T-helper 17 cell (primary cell): ENCODE measurements at regions not wholly inside any gene's neighbourhood (a gene's known extent, or its start where the extent isn't known, plus 50 kb on each side); places are given as distances from the start of the nearest gene placed in this dataset.

Source experiments
- ATAC-seq: fragments of 150-1000 bp; cut with Tn5 transposase; 2 replicates; pipeline ENCODE4 v1.10.0; 2021; ENCODE audit warnings: mild to moderate bottlenecking, moderate library complexity
- DNase-seq, 3 donors: peaks; one replicate each; pipeline versions ENCODE4 v3.0.0 to v3.0.0-alpha.2; 2020 to 2021
- H3K9me3 ChIP-seq: one replicate; pipeline ENCODE4 v1.7.0; 2013; ENCODE audit warnings: low read length, mild to moderate bottlenecking; ENCODE audit not compliant: control insufficient read depth, poor library complexity, severe bottlenecking
- H3K27ac Mint-ChIP-seq: one replicate; pipeline ENCODE4 v1.8.0; 2022; ENCODE audit warnings: mild to moderate bottlenecking, moderate library complexity, mixed read lengths
- H3K27me3 Mint-ChIP-seq: one replicate; pipeline ENCODE4 v1.8.0; 2022; ENCODE audit warnings: mixed read lengths
- H3K36me3 Mint-ChIP-seq: one replicate; pipeline ENCODE4 v1.8.0; 2022; ENCODE audit warnings: low read depth, mixed read lengths
- H3K4me1 Mint-ChIP-seq: one replicate; pipeline ENCODE4 v1.8.0; 2022; ENCODE audit warnings: mild to moderate bottlenecking, mixed read lengths
- H3K4me3 Mint-ChIP-seq: one replicate; pipeline ENCODE4 v1.8.0; 2022; ENCODE audit warnings: mild to moderate bottlenecking, moderate library complexity, mixed read lengths

DNA sequence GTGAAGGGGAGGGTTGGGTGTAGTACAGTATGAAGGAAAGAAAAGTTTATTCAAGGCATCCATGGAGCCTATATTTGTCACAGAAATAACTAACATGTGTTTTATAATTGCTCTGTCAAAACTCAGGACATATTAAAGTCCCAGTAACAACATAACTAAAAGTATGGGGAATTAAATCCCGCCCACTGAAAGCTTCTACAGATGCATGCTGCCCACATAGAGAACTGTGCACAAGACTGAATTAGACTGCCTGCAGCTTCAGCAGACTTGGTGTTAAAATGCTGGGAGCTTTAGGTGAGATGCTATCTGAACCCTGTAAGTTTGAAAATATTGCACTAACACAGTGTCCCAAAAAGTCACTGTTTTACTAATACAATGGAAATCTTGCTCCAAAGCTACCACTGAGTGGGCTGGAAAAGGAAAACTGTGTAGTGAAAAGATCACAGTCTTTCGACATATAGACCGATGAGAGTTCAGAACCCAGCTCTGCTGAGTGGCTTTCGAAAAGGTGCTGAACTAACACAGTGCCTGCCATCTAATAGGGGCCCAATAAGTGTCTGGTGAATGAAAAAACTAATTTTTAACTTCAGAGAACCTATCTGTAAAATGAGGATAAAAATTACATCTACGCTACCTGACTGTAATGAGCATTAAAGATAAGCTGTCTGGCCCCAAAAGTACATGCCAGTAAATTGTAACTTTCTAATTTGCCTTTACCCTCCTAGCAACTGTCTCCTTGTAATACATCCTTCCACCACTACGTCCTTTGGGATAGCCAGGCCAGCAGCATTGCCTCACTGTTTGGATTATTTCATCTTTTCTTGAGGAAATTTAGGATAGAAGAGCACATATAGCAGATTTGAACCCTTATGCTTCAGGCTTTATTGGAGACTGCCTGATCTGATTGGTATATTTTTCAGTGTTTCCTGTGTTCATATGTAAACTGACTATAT is 237.6 kb downstream of the BCAT1 start:
- Mint-ChIP-seq H3K4me1 (no peaks in the 10 kb centered on the region), H3K27me3 (no peaks in the 10 kb centered on the region), H3K4me3 (no peak overlapping the region), H3K27ac (no peak overlapping the region), H3K36me3 (peaks cover 3% of the 10 kb centered on the region)
- no peak for DNase-seq
- no peak for ATAC-seq
- H3K9me3 ChIP-seq: no peaks in the 10 kb centered on the region

DNA sequence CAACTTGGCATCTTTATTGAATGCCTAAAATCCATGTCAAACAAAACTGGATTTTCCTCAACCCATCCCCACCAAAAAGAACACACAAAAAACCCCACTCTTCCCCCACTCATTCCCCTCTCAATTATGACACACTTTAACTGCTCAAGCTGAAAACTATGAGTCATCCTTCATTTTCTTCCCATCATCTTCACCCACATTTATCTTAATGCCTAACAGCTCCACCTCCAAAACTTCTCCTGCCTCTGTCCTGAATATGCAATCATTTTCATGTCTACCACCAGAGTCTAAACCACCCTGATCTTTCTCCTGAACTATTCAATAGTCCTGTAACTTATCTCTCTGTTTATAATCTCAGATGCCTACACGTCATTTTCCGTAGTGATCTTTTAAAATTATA is 239.7 kb downstream of the BCAT1 start:
- no peaks in the 10 kb centered on the region for H3K27me3 Mint-ChIP-seq
- no peaks in the 10 kb centered on the region for H3K9me3 ChIP-seq

DNA sequence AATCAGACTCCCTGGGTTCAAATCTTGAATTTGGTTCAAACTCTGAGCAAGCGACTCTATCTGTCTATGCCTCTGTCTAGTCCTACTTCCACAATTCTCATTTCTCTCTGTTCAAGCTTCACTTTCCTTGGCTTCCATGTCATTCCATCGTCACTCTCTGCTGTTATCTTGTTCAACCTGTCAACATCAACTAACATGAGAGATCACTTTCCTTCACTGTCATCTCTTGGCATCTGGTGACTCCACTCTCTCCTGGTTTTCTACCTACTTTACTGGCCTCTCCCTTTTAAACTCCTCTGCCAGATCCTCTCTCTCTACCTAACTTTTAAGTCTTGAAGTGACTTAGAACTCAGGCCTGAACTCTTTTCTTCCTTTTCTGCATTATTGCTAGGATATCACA is 240.2 kb downstream of the BCAT1 start:
- ATAC-seq (no peak), DNase-seq (no peak)
- Mint-ChIP-seq H3K27ac (no peak overlapping the region), H3K27me3 (no peaks in the 10 kb centered on the region), H3K4me3 (no peak overlapping the region), H3K4me1 (peaks cover 2% of the 10 kb centered on the region), H3K36me3 (peaks cover 2% of the 10 kb centered on the region)
- H3K9me3 ChIP-seq: no peaks in the 10 kb centered on the region

More for the DNA sequence above, 239.7 kb downstream of the BCAT1 start:
- ATAC-seq: no peak
- H3K4me1 Mint-ChIP-seq: peaks cover 2% of the 10 kb centered on the region
- H3K4me3 Mint-ChIP-seq: no peak overlapping the region
- peaks cover 2% of the 10 kb centered on the region for H3K36me3 Mint-ChIP-seq
- no peak overlapping the region for H3K27ac Mint-ChIP-seq
- no peak for DNase-seq

DNA sequence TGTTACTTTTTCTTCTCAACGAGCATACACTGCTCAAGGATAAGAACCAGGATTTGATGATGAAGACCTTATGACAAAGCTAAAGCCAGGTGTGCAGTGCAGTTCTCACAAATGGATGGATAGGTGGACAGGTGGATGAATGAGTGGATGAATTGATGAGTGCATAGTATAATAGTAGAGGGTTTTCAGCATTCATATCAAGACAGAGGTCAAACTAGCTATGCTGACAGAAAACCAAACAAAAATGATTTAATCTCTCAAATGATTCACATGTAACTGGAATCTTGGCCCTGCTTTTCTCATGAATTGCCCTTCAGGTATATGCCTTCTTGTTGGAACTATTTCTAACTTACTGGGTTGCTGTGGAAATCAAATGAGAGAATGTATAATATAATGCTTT is 240.9 kb downstream of the BCAT1 start:
- H3K4me3 Mint-ChIP-seq: no peak overlapping the region
- peaks cover 2% of the 10 kb centered on the region for H3K36me3 Mint-ChIP-seq
- no peaks in the 10 kb centered on the region for H3K27me3 Mint-ChIP-seq
- H3K9me3 ChIP-seq: no peaks in the 10 kb centered on the region
- peaks cover 2% of the 10 kb centered on the region for H3K4me1 Mint-ChIP-seq
- ATAC-seq (no peak), DNase-seq (no peak)
- H3K27ac Mint-ChIP-seq: no peak overlapping the region

DNA sequence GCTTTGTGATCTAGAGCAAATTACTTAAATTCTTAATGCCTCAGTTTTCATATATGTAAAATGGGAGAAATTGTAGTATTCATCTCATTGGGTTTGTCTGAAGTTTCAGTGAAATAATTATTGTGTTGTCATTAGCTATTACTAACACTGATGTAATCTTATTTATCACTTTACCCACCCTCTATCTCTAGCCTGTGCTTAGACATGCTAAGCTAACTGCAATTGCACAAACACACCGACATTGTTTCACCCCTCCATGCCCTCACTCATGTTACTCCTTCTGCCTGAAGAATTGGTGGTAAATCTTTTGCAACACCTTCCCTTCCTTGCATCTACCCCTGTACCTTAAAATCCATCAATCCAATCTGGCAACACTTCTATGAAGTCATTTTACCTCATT is 241.6 kb downstream of the BCAT1 start:
- H3K4me3 Mint-ChIP-seq: no peak overlapping the region
- DNase-seq (no peak), ATAC-seq (no peak)
- no peaks in the 10 kb centered on the region for H3K27me3 Mint-ChIP-seq
- H3K36me3 Mint-ChIP-seq: peaks cover 2% of the 10 kb centered on the region
- H3K4me1 Mint-ChIP-seq: peaks cover 2% of the 10 kb centered on the region
- no peak overlapping the region for H3K27ac Mint-ChIP-seq
- H3K9me3 ChIP-seq: no peaks in the 10 kb centered on the region

DNA sequence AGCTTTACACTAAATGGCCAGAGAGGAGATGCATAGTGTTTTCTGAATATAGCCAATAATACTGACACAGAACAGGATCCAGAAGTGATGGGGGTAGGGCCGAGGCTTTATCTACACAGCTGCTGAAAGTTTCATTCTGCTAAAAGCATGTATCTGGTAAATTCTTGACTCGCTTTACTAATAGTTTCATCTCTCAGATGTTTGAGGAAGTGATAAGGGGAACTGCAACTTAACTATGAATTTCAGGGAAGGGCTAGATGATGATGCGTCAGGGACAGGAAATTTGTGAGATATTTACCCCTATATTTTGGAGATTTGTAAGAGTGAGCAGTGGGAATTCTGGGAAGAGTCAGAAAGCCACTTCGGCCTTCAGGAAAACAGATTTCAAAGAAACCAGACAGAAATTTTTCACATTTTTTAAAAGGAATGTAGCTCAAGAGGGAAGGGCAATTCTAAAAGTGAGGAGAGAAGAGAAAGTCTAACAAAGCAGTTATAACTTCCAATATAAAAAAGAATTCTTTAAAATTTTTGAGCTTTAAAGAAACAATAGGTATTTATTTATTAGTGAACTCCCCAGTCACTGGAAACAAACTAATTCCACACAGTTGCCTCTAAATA is 243.1 kb downstream of the BCAT1 start:
- ATAC-seq (peak; percentile 27), DNase-seq (no peak)
- H3K27me3 Mint-ChIP-seq: no peaks in the 10 kb centered on the region
- peaks cover 2% of the 10 kb centered on the region for H3K4me1 Mint-ChIP-seq
- H3K4me3 Mint-ChIP-seq: no peak overlapping the region
- peaks cover 2% of the 10 kb centered on the region for H3K36me3 Mint-ChIP-seq
- H3K27ac Mint-ChIP-seq: no peak overlapping the region
- no peaks in the 10 kb centered on the region for H3K9me3 ChIP-seq

DNA sequence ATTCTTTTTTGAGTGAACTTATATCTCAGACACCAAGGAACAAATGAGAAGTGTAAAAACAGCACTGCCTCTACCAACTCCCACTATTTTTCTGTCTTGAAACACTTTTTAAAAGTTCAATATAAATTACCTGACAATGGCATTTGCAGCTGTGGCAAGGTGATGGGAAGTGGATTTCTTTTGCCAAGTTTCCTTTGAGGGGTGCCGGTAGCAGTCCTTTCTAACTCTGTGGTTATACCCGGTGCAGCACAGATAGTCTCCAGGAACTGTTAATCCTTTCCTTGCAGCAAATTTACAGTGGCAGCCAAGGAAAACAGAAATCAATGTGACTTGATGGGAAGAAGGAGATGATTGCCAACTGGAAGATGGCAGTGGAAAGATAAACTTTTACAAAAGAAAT is 243.7 kb downstream of the BCAT1 start:
- peaks cover 2% of the 10 kb centered on the region for H3K4me1 Mint-ChIP-seq
- no peaks in the 10 kb centered on the region for H3K27me3 Mint-ChIP-seq
- no peak overlapping the region for H3K27ac Mint-ChIP-seq
- H3K9me3 ChIP-seq: no peaks in the 10 kb centered on the region
- DNase-seq (no peak), ATAC-seq (no peak)
- peaks cover 2% of the 10 kb centered on the region for H3K36me3 Mint-ChIP-seq
- no peak overlapping the region for H3K4me3 Mint-ChIP-seq

DNA sequence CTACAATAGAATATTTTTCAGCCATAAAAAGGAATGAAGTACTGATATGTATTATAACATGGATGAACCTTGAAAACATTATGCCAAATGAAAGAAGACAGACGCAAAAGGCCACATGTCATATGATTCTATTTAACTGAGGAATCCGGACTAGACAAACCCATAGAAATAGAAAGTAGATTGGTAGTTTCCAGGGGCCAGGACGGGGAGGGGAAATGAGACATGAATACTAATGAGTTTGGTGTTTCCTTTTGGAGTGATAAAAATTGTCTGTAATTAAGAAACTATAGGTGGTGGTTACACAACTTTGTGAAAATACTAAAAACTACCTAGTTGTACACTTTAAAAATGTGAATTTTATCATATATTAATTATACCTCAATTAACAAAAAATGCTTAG is 247.6 kb downstream of the BCAT1 start:
- ATAC-seq (no peak), DNase-seq (no peak)
- Mint-ChIP-seq H3K27me3 (no peaks in the 10 kb centered on the region), H3K4me3 (no peak overlapping the region), H3K27ac (no peak overlapping the region), H3K36me3 (peaks cover 2% of the 10 kb centered on the region), H3K4me1 (peaks cover 2% of the 10 kb centered on the region)
- H3K9me3 ChIP-seq: no peaks in the 10 kb centered on the region

DNA sequence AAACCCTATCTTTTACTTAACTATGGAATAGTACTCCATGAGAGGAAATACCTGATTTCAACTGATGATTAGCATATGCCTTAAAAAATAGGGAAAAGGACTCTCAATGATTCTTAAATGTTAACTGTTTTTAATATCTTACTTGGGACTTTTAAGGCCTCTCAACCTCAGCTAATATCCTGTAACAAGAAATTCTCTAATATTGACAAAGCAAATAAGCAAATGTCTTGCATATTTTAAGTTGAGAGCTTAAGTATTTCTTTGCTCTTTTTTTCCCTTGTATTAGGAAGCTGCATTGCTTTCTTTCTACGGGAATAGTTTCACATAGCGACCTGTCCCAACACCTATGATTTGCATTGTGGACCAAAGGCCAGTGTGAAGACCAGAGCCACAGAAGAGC is 249.9 kb downstream of the BCAT1 start:
- no peaks in the 10 kb centered on the region for H3K9me3 ChIP-seq
- ATAC-seq (no peak), DNase-seq (no peak)
- Mint-ChIP-seq H3K4me1 (no peaks in the 10 kb centered on the region), H3K27me3 (no peaks in the 10 kb centered on the region), H3K36me3 (no peaks in the 10 kb centered on the region), H3K27ac (no peak overlapping the region), H3K4me3 (no peak overlapping the region)

DNA sequence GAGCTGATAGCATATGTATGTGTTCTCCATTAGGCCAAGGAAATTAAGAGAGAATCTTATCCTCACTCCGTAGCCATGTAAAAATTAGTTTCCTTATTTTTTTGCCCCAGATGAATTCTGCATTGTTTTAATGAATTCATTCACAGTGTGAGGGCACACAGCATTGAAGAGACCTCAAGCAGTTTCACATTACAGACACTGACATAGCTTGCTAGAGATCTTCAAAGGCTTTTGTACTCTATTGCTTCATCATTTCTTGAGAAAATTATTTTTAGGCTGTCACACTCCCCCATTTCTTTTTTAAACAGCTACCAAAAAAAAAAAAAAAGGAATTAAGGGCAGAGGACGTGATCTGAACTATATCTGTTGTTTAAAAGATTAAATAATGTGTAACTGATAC is 251.1 kb downstream of the BCAT1 start:
- peaks cover 2% of the 10 kb centered on the region for H3K27me3 Mint-ChIP-seq
- H3K4me3 Mint-ChIP-seq: no peak overlapping the region
- H3K36me3 Mint-ChIP-seq: no peaks in the 10 kb centered on the region
- DNase-seq (no peak), ATAC-seq (no peak)
- no peaks in the 10 kb centered on the region for H3K4me1 Mint-ChIP-seq
- no peaks in the 10 kb centered on the region for H3K9me3 ChIP-seq
- no peak overlapping the region for H3K27ac Mint-ChIP-seq

DNA sequence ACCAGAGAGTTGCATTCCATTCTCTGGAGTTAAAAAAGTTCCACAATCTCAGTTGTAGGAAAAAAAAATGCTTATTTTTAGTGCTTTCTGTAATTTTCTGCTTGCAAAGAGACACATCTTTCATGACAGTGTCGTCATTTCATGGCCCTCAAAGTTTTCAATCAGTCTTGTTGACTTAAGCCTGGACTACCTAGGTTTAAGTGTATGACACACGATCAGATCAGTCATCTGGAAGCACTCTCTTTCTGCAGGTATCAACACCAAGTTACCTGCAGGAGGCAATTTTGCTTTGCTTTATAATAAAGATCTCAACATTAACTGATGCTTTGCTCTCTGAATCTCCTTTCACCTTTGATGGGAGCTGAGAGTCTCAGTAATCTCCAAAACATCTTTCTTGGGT is 251.6 kb downstream of the BCAT1 start:
- ATAC-seq (no peak), DNase-seq (no peak)
- no peaks in the 10 kb centered on the region for H3K9me3 ChIP-seq
- no peak overlapping the region for H3K27ac Mint-ChIP-seq
- no peaks in the 10 kb centered on the region for H3K4me1 Mint-ChIP-seq
- peaks cover 6% of the 10 kb centered on the region for H3K27me3 Mint-ChIP-seq
- H3K36me3 Mint-ChIP-seq: no peaks in the 10 kb centered on the region
- H3K4me3 Mint-ChIP-seq: no peak overlapping the region

DNA sequence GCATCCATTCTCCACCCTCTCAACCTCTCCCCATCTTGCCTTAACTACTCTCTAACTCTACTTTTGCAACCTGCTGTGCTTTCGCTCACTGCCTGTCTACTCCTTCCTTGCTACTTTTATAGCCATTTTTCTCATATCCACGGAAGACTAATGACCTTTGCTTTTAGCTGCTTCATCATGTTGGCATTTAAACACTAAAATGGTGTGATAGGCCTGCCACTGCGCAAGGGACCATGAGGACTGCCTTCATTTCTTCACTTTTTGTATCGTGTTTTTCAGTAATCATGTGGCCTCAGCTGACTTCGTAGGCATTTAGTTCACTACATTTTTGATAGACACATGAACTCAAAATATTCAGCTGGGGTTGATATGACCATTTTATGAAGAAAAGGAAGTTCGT is 252.1 kb downstream of the BCAT1 start:
- Mint-ChIP-seq H3K4me1 (no peaks in the 10 kb centered on the region), H3K27ac (no peak overlapping the region), H3K4me3 (no peak overlapping the region), H3K27me3 (peaks cover 6% of the 10 kb centered on the region), H3K36me3 (no peaks in the 10 kb centered on the region)
- ATAC-seq (no peak), DNase-seq (no peak)
- H3K9me3 ChIP-seq: no peaks in the 10 kb centered on the region

DNA sequence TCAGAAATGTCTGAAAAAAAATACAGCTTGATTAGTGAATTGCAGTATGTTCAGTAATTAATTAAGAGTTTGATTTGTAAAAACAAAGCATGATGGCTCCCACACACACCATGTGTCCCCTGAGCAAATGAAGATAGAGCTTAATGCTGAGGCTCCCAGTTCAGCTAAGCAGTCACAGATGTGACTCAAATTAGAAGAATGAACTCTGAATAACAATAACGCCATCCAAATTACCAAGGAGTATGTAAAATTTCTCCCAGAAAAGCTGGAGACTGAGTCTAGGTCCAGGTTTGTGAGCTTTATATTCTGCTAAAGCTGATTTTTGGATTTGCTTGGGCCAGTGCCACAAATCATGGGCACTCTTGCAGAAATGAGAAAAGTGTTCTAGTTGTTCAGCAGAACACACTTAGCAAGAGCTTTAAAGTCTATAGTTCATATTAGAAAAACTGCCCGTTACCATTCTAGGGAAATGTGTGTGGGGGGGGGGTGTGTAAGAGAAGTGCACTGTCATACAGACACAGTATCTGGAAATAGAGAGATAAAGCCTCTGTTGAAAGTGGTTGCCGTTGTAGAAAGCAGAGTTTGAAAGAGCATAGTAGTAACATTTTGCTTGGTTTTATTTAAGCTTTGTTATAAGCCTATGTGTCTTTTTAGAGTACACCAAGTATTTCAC is 253.1 kb downstream of the BCAT1 start:
- no peak for ATAC-seq

More for the DNA sequence above, 253.1 kb downstream of the BCAT1 start:
- Mint-ChIP-seq H3K36me3 (no peaks in the 10 kb centered on the region), H3K4me1 (no peaks in the 10 kb centered on the region), H3K27ac (no peak overlapping the region), H3K4me3 (no peak overlapping the region), H3K27me3 (peaks cover 13% of the 10 kb centered on the region)
- no peak for DNase-seq
- H3K9me3 ChIP-seq: no peaks in the 10 kb centered on the region
